GM23338 (cell line): ENCODE measurements at regions not wholly inside any gene's neighbourhood (a gene's known extent, or its start where the extent isn't known, plus 50 kb on each side); places are given as distances from the start of the nearest gene placed in this dataset.

Experiments used
- ATAC-seq: fragments of 200-7000 bp; cut with Tn5 transposase; 3 replicates; pipeline ENCODE4 v1.9.1; 2020
- DNase-seq: peaks from one replicate; pipeline ENCODE4 v3.0.0-alpha.2; 2015; ENCODE audit warnings: low spot score
- H2AFZ ChIP-seq: fragments of 200-600 bp; sonication (generic); 2 replicates; pipeline ENCODE4 v1.8.0; 2016; ENCODE audit warnings: antibody characterized with exemption, mild to moderate bottlenecking, moderate library complexity
- H3F3A ChIP-seq: fragments of 200-600 bp; sonication (generic); replicated peaks from 2 replicates; pipeline ENCODE4 v1.8.0; 2017; ENCODE audit warnings: antibody characterized with exemption, mixed run types, low read depth
- H3K27ac ChIP-seq: fragments of 200-600 bp; sonication (generic); 2 replicates; pipeline ENCODE4 v1.6.1; 2016; ENCODE audit warnings: low read depth
- H3K27me3 ChIP-seq: fragments of 200-600 bp; sonication (generic); 2 replicates; pipeline ENCODE4 v1.8.0; 2016; ENCODE audit warnings: mild to moderate bottlenecking, mixed run types, moderate library complexity; ENCODE audit not compliant: insufficient read depth
- H3K36me3 ChIP-seq: fragments of 200-600 bp; sonication (generic); 2 replicates; pipeline ENCODE4 v1.8.0; 2016; ENCODE audit warnings: mild to moderate bottlenecking; ENCODE audit not compliant: insufficient read depth
- H3K4me1 ChIP-seq: fragments of 200-600 bp; sonication (generic); 2 replicates; pipeline ENCODE4 v1.8.0; 2016; ENCODE audit warnings: mild to moderate bottlenecking, moderate library complexity; ENCODE audit not compliant: insufficient read depth
- H3K4me2 ChIP-seq: fragments of 200-600 bp; sonication (generic); 2 replicates; pipeline ENCODE4 v1.7.1; 2017; ENCODE audit warnings: mixed run types
- H3K4me3 ChIP-seq: fragments of 200-600 bp; sonication (generic); 2 replicates; pipeline ENCODE4 v1.6.1; 2016; ENCODE audit warnings: mixed run types
- H3K79me2 ChIP-seq: fragments of 200-600 bp; sonication (generic); replicated peaks from 2 replicates; pipeline ENCODE4 v1.8.0; 2017; ENCODE audit warnings: mild to moderate bottlenecking; ENCODE audit not compliant: insufficient read depth
- H3K9me2 ChIP-seq: fragments of 200-600 bp; sonication (generic); 2 replicates; pipeline ENCODE4 v1.8.0; 2017; ENCODE audit not compliant: insufficient read depth
- H4K20me1 ChIP-seq: fragments of 200-600 bp; sonication (generic); replicated peaks from 2 replicates; pipeline ENCODE4 v1.8.0; 2017; ENCODE audit warnings: mild to moderate bottlenecking; ENCODE audit not compliant: insufficient read depth
- H3K27ac Mint-ChIP-seq: 2 replicates; pipeline ENCODE4 v1.8.0; 2020; ENCODE audit warnings: inconsistent platforms, mild to moderate bottlenecking, moderate library complexity, mixed read lengths
- H3K27me3 Mint-ChIP-seq: 3 replicates; pipeline ENCODE4 v1.8.0; 2022; ENCODE audit warnings: low read depth, mild to moderate bottlenecking, moderate library complexity, mixed read lengths, inconsistent platforms; ENCODE audit not compliant: insufficient read depth, poor library complexity
- H3K36me3 Mint-ChIP-seq: 3 replicates; pipeline ENCODE4 v1.8.0; 2021; ENCODE audit warnings: low read depth, mild to moderate bottlenecking, inconsistent platforms, moderate library complexity, mixed read lengths
- H3K4me1 Mint-ChIP-seq: 3 replicates; pipeline ENCODE4 v1.8.0; 2020; ENCODE audit warnings: mild to moderate bottlenecking, inconsistent platforms, mixed read lengths
- H3K4me3 Mint-ChIP-seq: 3 replicates; pipeline ENCODE4 v1.8.0; 2021; ENCODE audit warnings: moderate library complexity, mild to moderate bottlenecking, inconsistent platforms, mixed read lengths
- H3K9me3 Mint-ChIP-seq: 3 replicates; pipeline ENCODE4 v1.8.0; 2020; ENCODE audit warnings: moderate library complexity, mild to moderate bottlenecking, inconsistent platforms, mixed read lengths
- CREB1 ChIP-seq: fragments of 250-450 bp; sonication (Bioruptor Pico); IDR thresholded peaks from 2 replicates; pipeline ENCODE4 v1.5.0; 2020; ENCODE audit warnings: low read depth, mild to moderate bottlenecking, moderate library complexity
- ETS1 ChIP-seq: IDR thresholded peaks from 2 replicates; pipeline ENCODE4 v1.6.1; 2016; ENCODE audit warnings: antibody characterized with exemption
- EZH2 ChIP-seq: fragments of 200-600 bp; sonication (generic); IDR thresholded peaks from one replicate; pipeline ENCODE4 v1.8.0; 2017; ENCODE audit warnings: antibody characterized with exemption, mild to moderate bottlenecking, low read depth; ENCODE audit not compliant: unreplicated experiment
- EZH2phosphoT487 ChIP-seq: fragments of 200-600 bp; sonication (generic); IDR thresholded peaks from one replicate; pipeline ENCODE4 v1.8.1; 2018; ENCODE audit warnings: antibody characterized with exemption; ENCODE audit not compliant: unreplicated experiment
- JUNB ChIP-seq: IDR thresholded peaks from one replicate; pipeline ENCODE4 v1.6.1; 2016; ENCODE audit warnings: antibody characterized with exemption; ENCODE audit not compliant: unreplicated experiment
- NANOG ChIP-seq: IDR thresholded peaks from 2 replicates; pipeline ENCODE4 v1.6.1; 2016; ENCODE audit warnings: antibody characterized with exemption, borderline replicate concordance
- POLR2AphosphoS5 ChIP-seq: IDR thresholded peaks from 2 replicates; pipeline ENCODE4 v1.6.1; 2016; ENCODE audit warnings: antibody characterized with exemption, low read depth
- REST ChIP-seq: IDR thresholded peaks from one replicate; pipeline ENCODE4 v1.6.1; 2018; ENCODE audit warnings: antibody characterized with exemption; ENCODE audit not compliant: unreplicated experiment
- STAT1 ChIP-seq: IDR thresholded peaks from one replicate; pipeline ENCODE4 v1.6.1; 2016; ENCODE audit warnings: antibody characterized with exemption; ENCODE audit not compliant: unreplicated experiment
- ZNF114 ChIP-seq: fragments of 250-450 bp; sonication (Bioruptor Pico); IDR thresholded peaks from 2 replicates; pipeline ENCODE4 v1.5.0; 2020; ENCODE audit warnings: mild to moderate bottlenecking, moderate library complexity
- TF ChIP-seq, protein P1 (sequence below), 2 experiments: fragments of 200-600 bp in 1 of 2; sonication (generic) in 1 of 2; conservative IDR thresholded peaks; 2 replicates each; pipeline versions ENCODE4 v1.5.1 to v1.6.1; 2016 to 2017; ENCODE audit warnings: antibody characterized with exemption in 2 of 2, low read depth in 2 of 2, mild to moderate bottlenecking in 2 of 2, moderate library complexity in 1 of 2

- no peak for TF ChIP-seq JUNB
- TF ChIP-seq, protein P1, sequence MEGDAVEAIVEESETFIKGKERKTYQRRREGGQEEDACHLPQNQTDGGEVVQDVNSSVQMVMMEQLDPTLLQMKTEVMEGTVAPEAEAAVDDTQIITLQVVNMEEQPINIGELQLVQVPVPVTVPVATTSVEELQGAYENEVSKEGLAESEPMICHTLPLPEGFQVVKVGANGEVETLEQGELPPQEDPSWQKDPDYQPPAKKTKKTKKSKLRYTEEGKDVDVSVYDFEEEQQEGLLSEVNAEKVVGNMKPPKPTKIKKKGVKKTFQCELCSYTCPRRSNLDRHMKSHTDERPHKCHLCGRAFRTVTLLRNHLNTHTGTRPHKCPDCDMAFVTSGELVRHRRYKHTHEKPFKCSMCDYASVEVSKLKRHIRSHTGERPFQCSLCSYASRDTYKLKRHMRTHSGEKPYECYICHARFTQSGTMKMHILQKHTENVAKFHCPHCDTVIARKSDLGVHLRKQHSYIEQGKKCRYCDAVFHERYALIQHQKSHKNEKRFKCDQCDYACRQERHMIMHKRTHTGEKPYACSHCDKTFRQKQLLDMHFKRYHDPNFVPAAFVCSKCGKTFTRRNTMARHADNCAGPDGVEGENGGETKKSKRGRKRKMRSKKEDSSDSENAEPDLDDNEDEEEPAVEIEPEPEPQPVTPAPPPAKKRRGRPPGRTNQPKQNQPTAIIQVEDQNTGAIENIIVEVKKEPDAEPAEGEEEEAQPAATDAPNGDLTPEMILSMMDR (conservative IDR thresholded peaks at IDR 0.05; ENCODE audit: low read depth in 2 of 2) = no peak
- TF ChIP-seq ZNF114 (CRISPR knock-in tag) = no peak
- TF ChIP-seq STAT1 = no peak
- no peak for TF ChIP-seq CREB1 (CRISPR knock-in tag)
- TF ChIP-seq REST = no peak
- no peak for TF ChIP-seq ETS1
- TF ChIP-seq NANOG = no peak
- no peak for TF ChIP-seq POLR2AphosphoS5
- TF ChIP-seq EZH2 = no peak
These were observed 375.3 kb upstream of the XYLT1 start (continued) for GRCh38 chr16:17846030-17846429.

- Histone ChIP-seq H3K4me1 (peaks cover 6% of the 10 kb centered on the region; the same call in 1 of the 2 replicates), H3K9me2 (peaks cover 7% of the 10 kb centered on the region; the same call in 1 of the 2 replicates), H3K4me3 (no peak overlapping the region), H3F3A (no peaks in the 10 kb centered on the region), H4K20me1 (no peaks in the 10 kb centered on the region), H3K4me2 (no peak overlapping the region), H3K27ac (no peak overlapping the region), H3K36me3 (no peaks in the 10 kb centered on the region), H3K27me3 (no peaks in the 10 kb centered on the region), H2AFZ (0 out of 2 replicates have a peak overlapping the region, but pooled peaks have one; percentile 18), H3K79me2 (no peaks in the 10 kb centered on the region)
- ATAC-seq (no peak), DNase-seq (no peak)
- H3K4me3 Mint-ChIP-seq = no peak overlapping the region
- no peak overlapping the region for H3K27ac Mint-ChIP-seq
- peaks cover 8% of the 10 kb centered on the region for H3K4me1 Mint-ChIP-seq
- no peaks in the 10 kb centered on the region for H3K36me3 Mint-ChIP-seq
- H3K27me3 Mint-ChIP-seq = no peaks in the 10 kb centered on the region
- H3K9me3 Mint-ChIP-seq = no peaks in the 10 kb centered on the region; the same call in 2 of the 3 replicates
- TF ChIP-seq ZNF114 (CRISPR knock-in tag) (no peak), CREB1 (CRISPR knock-in tag) (no peak), EZH2phosphoT487 (no peak)
- TF ChIP-seq, protein P1 (conservative IDR thresholded peaks at IDR 0.05; ENCODE audit: low read depth in 2 of 2) = no peak
These were observed 374.3 kb upstream of the XYLT1 start for GRCh38 chr16:17845031-17845430.
